Activated CD4-positive, alpha-beta T cell treated with anti-CD3 and anti-CD28 coated beads, Interleukin-2, amount 50 U/mL, for 1 hour (primary cell): ENCODE measurements at regions not wholly inside any gene's neighbourhood (a gene's known extent, or its start where the extent isn't known, plus 50 kb on each side); places are given as distances from the start of the nearest gene placed in this dataset.

Experiments used
- DNase-seq: peaks from one replicate; pipeline ENCODE4 v3.0.0-alpha.2; 2020

GRCh38 chr1:5351366-5351765, 640.9 kb downstream of the NPHP4 start:
- DNase-seq: no peak

DNA sequence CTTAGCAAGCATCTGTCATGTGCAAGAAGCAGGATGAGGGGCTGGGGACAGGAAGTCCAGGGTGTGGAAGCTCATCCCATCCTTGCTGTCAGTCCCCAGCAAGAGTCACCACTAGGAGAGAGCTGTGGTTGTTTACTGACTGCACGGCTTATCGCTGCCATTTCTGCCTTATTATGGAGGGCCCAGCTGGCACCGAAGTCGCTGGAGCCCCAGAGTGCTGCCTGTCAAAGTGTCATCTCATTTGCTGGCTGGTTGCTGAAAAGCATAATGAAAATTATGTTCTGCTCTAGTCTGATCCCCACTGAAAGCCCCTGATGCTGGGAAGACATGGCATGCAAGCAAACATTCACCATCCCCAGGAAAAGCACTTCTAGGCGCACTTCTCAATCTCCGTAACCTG, 642.7 kb downstream of the NPHP4 start:
- DNase-seq: no peak

GRCh38 chr1:5348732-5349465, 643.3 kb downstream of the NPHP4 start:
- no peak for DNase-seq

GRCh38 chr1:5347726-5348125, 644.5 kb downstream of the NPHP4 start:
- no peak for DNase-seq

DNA sequence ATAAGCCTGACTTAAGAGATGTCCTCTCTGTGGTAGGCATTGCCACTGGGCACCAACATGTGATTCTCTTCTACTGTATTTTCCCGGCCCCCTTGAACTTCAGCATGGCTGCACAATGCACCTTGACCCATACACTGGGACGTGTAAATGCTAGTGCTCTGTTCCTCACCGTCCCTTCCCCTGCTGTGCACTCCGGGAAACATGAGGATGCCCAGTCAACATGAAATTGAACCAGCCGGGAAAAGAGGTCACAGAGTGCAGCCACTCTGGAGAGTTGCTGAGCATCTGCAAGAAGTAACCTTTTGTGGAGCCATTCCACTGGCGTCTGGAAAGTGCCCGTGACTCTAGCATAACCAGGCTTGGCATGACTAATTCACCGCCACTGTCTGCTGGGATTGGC, 646.7 kb downstream of the NPHP4 start:
- DNase-seq: no peak

DNA sequence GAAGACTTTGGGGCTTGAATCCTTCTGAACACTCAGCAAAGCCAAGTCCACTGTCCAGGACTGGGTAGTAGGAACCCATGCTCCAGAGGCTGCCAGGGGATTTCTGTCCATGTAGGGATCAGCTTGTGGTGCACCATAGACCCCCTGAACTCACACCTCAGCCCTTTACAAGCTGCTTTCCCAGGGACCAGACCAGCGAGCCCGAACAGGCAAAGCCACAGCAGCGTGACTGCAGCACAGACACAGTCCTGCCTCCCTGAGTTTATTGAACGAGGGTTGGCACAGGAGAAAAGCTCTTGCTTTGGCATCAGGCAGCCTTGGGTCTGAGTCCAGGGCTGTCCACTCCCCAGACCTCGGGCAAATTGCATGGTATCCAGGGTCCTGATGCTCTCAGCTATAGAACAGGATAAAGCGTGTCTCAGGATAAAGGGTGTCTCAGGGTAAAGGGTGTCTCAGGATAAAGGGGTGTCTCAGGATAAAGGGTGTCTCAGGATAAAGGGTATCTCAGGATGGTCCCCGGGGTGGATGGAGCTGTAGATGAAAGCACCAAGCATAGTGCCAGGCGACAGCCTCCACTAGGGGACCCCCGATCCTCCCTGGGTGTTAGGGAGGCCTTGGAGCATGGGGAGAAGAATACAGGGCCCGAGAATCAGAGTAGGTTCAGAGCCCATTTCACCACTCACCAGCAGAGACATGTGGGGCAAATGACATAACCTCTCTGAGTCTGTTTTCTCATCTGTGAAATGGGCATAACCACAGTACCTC, 648.8 kb downstream of the NPHP4 start:
- DNase-seq: no peak

DNA sequence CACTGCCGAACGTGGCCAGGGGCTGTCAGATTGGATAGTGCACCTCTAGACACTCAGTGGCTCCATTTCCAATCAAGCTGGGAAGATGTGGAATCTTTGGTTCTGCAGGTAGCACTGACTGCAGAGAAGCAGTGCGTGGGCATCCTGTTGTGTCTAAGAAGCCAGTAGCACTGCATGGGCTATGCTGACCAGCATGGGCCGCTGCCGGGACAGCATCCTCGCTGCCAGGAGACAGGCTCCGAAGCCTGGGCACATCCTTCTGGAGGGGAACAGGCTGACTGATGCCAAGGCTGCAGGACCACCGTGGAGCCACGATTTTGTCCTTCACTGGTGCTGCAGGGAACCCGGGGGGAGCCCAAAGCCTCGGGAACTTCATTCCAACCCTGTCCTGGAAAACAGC, 649.4 kb downstream of the NPHP4 start:
- no peak for DNase-seq

- no peak for DNase-seq
Observed at GRCh38 chr1:5342172-5342571, 650.1 kb downstream of the NPHP4 start.

GRCh38 chr1:5341471-5341870, 650.8 kb downstream of the NPHP4 start:
- no peak for DNase-seq

GRCh38 chr1:5340560-5341130, 651.6 kb downstream of the NPHP4 start:
- no peak for DNase-seq

DNA sequence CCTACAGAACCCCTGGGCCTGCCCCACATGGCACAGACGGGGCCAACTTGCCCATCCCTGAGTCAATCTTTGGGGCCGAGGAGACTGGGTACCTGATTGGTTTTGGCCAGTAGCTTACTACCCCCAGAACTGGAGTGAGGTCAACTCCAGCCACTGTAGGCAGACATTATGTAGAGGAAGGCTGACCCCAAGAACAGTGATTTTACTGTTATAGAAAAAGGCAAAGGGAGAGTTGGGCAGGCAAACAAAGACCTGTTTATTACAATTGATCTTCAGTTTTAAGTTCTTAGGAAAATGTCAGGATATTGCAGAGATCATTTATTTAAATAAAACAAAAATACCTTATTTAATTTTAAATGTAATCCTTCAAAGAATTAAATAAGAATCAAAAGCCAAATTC, 653.8 kb downstream of the NPHP4 start:
- DNase-seq: no peak

- DNase-seq: no peak
Observed at GRCh38 chr1:5333291-5333690, 658.9 kb downstream of the NPHP4 start.

- DNase-seq: no peak
Observed at GRCh38 chr1:5331101-5331500, 661.1 kb downstream of the NPHP4 start.

GRCh38 chr1:5329068-5329739, 663.0 kb downstream of the NPHP4 start:
- DNase-seq: no peak

DNA sequence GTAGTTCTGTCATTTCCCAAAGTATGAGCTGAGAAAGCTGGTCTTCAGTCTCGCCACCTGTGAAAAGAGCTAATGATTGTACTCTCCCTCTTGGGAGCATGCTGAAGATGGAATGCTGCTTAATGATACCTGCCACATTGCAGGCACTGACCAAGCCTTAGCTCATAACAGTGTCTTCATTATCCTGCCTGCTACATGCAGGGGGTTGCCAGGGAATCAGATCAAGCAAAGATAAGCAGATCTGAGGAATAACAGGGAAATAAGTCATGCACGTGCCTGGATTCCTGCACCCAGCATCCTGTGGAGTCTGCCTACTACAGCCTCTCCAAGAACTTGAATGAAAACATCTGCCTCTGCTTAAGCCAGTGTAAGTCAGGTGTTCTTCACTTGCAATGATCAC, 667.3 kb downstream of the NPHP4 start:
- DNase-seq: no peak

- no peak for DNase-seq
Observed at GRCh38 chr1:5318143-5318816, 663.9 kb downstream of the AJAP1 start.

DNA sequence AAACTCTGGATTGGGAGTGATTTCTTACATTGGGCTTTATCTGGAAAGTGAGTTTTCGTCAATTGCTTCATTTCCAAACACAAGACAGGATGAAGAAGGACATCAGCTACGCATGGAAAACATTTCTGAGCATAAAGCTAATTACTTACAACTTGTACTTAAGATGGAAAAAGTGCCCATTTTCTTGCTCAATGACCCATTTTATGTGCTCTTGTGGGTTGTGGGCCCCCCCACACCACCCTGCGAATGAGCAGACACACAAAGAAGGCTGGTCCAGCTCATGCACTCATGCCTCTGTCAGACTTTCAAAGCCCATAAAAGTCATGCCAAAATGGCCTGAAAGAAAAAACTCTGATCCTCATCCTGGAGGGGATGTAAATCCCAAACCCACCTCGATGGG, 663.0 kb downstream of the AJAP1 start:
- no peak for DNase-seq

GRCh38 chr1:5312862-5313261, 658.5 kb downstream of the AJAP1 start:
- DNase-seq: no peak

DNA sequence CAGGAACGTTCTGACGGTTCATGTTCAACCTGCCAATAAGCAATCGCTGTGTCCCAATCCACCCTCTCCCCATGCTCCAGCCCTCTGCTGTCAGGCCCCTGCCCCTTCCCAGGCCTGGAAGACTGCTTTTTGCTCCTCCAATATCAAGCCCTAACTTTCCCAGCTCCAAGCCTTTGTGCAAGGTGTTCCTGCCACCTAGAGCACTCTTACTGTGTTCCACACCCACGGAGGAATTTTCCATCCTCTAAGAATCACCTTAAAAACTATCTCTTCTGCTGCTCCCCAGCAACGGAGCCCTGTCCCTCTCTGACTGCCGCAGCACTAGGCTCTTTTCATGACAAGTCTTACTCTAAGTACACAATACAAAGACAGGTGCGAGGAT, 657.9 kb downstream of the AJAP1 start:
- no peak for DNase-seq

DNA sequence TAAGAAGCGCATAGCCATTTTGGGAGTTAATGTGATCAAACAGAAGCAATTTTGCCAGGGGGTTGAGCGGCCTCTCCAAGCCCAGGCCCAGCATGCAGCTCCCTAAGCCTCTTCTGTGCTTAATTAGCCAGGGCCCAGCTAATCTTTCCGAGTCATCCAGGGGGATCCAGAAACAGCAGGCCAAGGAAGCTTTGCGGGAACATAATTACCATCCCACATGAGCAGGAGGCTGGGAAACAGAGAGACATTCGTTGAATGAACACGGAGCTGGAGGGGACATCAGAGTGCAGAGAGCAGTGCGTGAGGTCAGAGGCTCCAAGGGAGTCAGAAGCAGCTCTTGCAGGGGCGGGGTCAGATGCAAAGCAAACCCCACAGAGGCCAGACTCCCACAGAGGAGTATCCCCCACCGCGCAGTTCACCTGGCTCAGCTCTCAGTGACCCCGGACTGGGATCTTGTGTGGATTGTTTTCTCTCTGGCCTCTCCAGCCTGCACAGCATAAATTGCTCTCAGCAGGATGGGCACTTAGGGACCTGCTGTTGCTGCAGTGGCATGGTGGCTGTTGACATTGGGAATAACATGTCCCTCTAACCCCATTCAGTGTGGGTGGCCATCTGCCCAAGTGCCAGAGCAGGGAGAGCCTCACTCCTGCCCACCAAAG, 657.4 kb downstream of the AJAP1 start:
- no peak for DNase-seq

DNA sequence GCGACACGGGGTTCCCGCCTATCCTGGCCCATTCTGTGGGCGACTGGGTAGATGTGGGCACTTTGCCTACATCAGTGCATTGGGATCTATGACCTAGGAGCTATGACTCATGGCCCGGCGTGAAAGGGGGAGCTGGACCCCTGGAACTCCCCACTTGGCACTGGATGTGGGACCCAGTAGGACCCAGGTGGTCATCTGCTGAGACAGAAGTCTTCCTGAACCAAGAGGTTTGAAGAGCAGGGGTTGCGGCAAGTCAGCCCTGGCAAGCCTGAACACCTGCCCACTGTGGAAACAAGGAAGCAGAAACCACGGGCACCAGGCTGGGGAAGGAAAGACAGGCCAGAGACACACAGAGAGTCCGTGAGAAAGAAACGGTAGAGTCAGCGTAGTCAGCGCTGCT, 656.7 kb downstream of the AJAP1 start:
- DNase-seq: no peak

DNA sequence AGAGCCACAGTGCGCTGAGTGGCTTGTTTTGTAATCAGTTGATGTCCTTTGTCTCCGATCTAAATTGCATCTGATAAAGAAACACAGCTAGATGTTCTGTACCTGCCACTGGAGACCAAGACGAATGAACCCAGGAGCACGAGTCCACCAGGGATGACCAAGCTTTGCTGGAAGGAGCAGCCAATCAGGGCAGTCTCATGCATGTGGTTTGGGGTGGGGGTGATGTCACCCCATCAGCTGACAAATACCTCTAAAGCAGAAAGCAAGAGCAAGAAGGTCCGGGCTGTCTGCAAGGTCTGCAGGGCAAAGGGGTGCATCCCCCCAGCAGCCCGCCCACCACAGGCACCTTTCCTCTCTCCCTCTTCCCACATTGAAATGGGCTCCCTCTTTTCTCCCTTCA, 653.8 kb downstream of the AJAP1 start:
- DNase-seq: no peak

- no peak for DNase-seq
Observed at GRCh38 chr1:5304702-5305101, 650.3 kb downstream of the AJAP1 start.
